Lung (tissue), 11 donors: ENCODE measurements at regions not wholly inside any gene's neighbourhood (a gene's known extent, or its start where the extent isn't known, plus 50 kb on each side); places are given as distances from the start of the nearest gene placed in this dataset.

ENCODE experiments used
- ATAC-seq: fragments of 200-7000 bp; cut with Tn5 transposase; one replicate; pipeline ENCODE4 v1.9.1; 2020; ENCODE audit warnings: moderate number of reproducible peaks; ENCODE audit not compliant: insufficient read depth, low FRiP score
- DNase-seq, 3 donors: peaks; one replicate each; pipeline ENCODE4 v3.0.0-alpha.2; 2013 to 2017
- H3K27ac ChIP-seq, 2 donors: one replicate each; pipeline ENCODE4 v1.5.1; 2013; ENCODE audit warnings: mild to moderate bottlenecking in 2 of 2, moderate library complexity in 2 of 2, control low read depth in 1 of 2, inconsistent platforms in 1 of 2, low read depth in 1 of 2, low read length in 1 of 2
- H3K27me3 ChIP-seq, 3 donors: one replicate each; pipeline ENCODE4 v1.5.1; 2013; ENCODE audit warnings: low read length in 2 of 3; ENCODE audit not compliant: control insufficient read depth in 3 of 3, insufficient read depth in 3 of 3
- H3K36me3 ChIP-seq, 4 donors: one replicate each; pipeline ENCODE4 v1.5.1; 2013; ENCODE audit warnings: low read length in 4 of 4, mild to moderate bottlenecking in 1 of 4, moderate library complexity in 1 of 4; ENCODE audit not compliant: control insufficient read depth in 4 of 4, insufficient read depth in 4 of 4
- H3K4me1 ChIP-seq, 5 donors: one replicate each; pipeline ENCODE4 v1.5.1; 2013; ENCODE audit warnings: low read length in 5 of 5, mild to moderate bottlenecking in 2 of 5, moderate library complexity in 1 of 5; ENCODE audit not compliant: control insufficient read depth in 5 of 5, insufficient read depth in 5 of 5
- H3K4me3 ChIP-seq: one replicate; pipeline ENCODE4 v1.5.1; 2013; ENCODE audit warnings: mild to moderate bottlenecking, control low read depth, moderate library complexity
- H3K9ac ChIP-seq, 2 donors: one replicate each; pipeline ENCODE4 v1.5.1; 2013; ENCODE audit warnings: low read length in 2 of 2, control low read depth in 1 of 2; ENCODE audit not compliant: insufficient read depth in 1 of 2
- H3K9me3 ChIP-seq, 4 donors: one replicate each; pipeline ENCODE4 v1.5.1; 2013; ENCODE audit warnings: low read length in 3 of 4, mild to moderate bottlenecking in 1 of 4, moderate library complexity in 1 of 4; ENCODE audit not compliant: control insufficient read depth in 4 of 4, insufficient read depth in 3 of 4
- WGBS, 2 donors: extraction: QIAGEN DNeasy Blood & Tissue Kit; methylation state at CpG; one replicate each; pipeline ENCODE4 v1.1.7; 2013; 5-methylcytosine and 5-hydroxymethylcytosine counted together
- TF ChIP-seq, protein P1 (sequence below): IDR thresholded peaks from 2 replicates; pipeline ENCODE4 v1.5.1; 2012; ENCODE audit warnings: mild to moderate bottlenecking; ENCODE audit errors: control extremely low read depth, extremely low read depth
- donor health status: control.
- donor health status: control.
- donor health status: Bipolar disorder and iron deficiency.
- donor health status: healthy.
- donor health status: DM: yes; HTN: yes; CAD: no.

DNA sequence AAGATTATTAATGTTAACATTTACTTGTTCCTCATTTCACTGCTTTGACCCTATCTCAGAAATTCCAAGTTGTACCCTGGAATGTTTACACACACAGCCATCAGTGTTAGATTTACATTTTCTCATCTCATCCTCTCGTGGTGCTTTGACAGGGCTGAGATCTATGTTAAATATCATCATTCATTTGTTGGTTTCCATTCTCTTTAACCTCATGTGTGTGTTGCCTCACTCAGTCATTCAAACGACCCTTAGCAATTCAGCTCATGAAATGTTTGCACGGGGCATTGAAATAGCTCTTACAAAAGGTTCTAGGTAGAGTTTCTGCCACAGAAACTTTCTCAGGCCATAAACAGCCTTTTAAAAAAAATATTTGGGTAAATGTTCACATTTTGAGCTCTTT, 369.6 kb upstream of the MAF start:
- Histone ChIP-seq H3K36me3 (no peaks in the 10 kb centered on the region), H3K9me3 (no peaks in the 10 kb centered on the region), H3K9ac (no peak overlapping the region), H3K4me3 (no peak overlapping the region), H3K27ac (no peak overlapping the region), H3K4me1 (peaks cover 0 to 9% (median 0%) of the 10 kb centered on the region in 5 donors), H3K27me3 (no peaks in the 10 kb centered on the region)
- ATAC-seq, result no peak
- 59 to 62% methylated on average over 3 of the region's 3 CpGs for WGBS, 2 donors
- TF ChIP-seq, protein P1, sequence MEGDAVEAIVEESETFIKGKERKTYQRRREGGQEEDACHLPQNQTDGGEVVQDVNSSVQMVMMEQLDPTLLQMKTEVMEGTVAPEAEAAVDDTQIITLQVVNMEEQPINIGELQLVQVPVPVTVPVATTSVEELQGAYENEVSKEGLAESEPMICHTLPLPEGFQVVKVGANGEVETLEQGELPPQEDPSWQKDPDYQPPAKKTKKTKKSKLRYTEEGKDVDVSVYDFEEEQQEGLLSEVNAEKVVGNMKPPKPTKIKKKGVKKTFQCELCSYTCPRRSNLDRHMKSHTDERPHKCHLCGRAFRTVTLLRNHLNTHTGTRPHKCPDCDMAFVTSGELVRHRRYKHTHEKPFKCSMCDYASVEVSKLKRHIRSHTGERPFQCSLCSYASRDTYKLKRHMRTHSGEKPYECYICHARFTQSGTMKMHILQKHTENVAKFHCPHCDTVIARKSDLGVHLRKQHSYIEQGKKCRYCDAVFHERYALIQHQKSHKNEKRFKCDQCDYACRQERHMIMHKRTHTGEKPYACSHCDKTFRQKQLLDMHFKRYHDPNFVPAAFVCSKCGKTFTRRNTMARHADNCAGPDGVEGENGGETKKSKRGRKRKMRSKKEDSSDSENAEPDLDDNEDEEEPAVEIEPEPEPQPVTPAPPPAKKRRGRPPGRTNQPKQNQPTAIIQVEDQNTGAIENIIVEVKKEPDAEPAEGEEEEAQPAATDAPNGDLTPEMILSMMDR, result no peak
- DNase-seq, result no peak

DNA sequence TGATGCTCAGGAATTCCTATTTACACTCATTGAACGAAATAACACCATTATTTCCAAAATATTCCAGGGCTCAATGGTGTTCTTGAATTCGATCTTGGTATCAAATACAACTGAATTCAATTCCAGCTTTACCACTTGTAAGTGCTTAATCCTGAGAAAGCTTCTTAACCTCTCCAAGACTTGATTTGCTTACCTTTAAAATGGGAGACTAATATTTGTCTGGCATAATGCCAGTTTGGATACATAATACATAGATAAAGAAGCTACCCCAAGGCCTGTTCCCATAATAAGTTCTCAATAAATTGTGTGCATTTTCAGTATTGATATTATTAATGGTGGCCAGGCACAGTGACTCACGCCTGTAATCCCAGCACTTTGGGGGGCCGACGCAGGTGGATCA, 368.9 kb upstream of the MAF start:
- H3K27ac ChIP-seq, result no peak overlapping the region
- TF ChIP-seq, protein P1, result no peak
- no peaks in the 10 kb centered on the region for H3K27me3 ChIP-seq
- H3K9me3 ChIP-seq, result no peaks in the 10 kb centered on the region
- H3K4me3 ChIP-seq, result no peak overlapping the region
- WGBS, 2 donors, result 92 to 93% methylated on average over 5 of the region's 5 CpGs
- H3K9ac ChIP-seq, result no peak overlapping the region
- DNase-seq, result no peak
- no peak for ATAC-seq
- peaks cover 0 to 9% (median 0%) of the 10 kb centered on the region in 5 donors for H3K4me1 ChIP-seq
- no peaks in the 10 kb centered on the region for H3K36me3 ChIP-seq

DNA sequence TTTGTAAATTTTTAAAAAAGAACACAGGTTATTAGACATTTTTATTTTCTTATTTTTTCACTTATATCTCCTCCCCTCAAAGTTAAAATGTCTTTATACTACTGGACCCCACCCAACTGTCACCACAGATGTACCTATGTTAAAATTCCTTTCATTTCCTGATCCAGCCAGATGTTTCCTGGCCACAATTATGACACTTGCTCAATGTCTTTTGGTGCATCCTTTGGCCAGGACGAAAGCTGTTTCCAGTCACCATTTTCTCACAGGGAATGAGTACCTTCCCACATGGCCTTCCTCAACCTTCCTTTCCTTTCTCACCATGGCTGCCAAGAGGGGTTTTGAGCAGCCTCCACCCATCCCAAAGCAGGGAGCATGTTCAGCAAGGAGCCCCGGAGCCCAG, 365.7 kb upstream of the MAF start:
- DNase-seq, result no peak
- H3K4me3 ChIP-seq, result no peak overlapping the region

DNA sequence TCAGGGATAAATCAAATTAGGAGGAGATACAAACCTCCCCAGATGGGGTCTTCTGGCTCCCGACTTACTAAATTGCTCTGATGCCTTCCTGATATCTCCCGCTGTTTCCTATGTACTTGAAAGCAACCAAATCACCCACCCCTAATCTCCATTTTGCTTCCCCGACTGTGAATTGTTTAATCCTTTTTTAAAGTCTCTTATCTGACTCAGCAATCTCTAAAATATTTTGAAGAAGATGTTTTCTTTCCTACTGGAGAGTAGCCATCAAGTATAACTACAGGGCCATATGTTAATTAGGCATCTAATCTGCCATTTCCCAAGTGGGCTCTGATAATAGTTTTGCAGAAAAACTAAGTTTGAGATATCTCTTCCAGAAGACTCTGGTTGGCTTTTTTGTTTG, 365.2 kb upstream of the MAF start:
- ATAC-seq, result no peak
- 69 to 84% methylated on average over 3 of the region's 3 CpGs for WGBS, 2 donors
- TF ChIP-seq, protein P1, result no peak
- no peaks in the 10 kb centered on the region for H3K36me3 ChIP-seq
- H3K27ac ChIP-seq, result no peak overlapping the region
- peaks cover 0 to 11% (median 0%) of the 10 kb centered on the region in 5 donors for H3K4me1 ChIP-seq
- no peaks in the 10 kb centered on the region for H3K9me3 ChIP-seq
- H3K27me3 ChIP-seq, result no peaks in the 10 kb centered on the region
- H3K4me3 ChIP-seq, result no peak overlapping the region
- no peak overlapping the region for H3K9ac ChIP-seq
- no peak for DNase-seq

More for the DNA sequence above, 365.7 kb upstream of the MAF start:
- H3K27me3 ChIP-seq, result no peaks in the 10 kb centered on the region
- TF ChIP-seq, protein P1, result no peak
- H3K9me3 ChIP-seq, result no peaks in the 10 kb centered on the region
- 57 to 68% methylated on average over 2 of the region's 2 CpGs for WGBS, 2 donors
- no peaks in the 10 kb centered on the region for H3K36me3 ChIP-seq
- peaks cover 0 to 12% (median 0%) of the 10 kb centered on the region in 5 donors for H3K4me1 ChIP-seq
- H3K9ac ChIP-seq, result no peak overlapping the region
- H3K27ac ChIP-seq, result no peak overlapping the region
- ATAC-seq, result no peak
